Right cardiac atrium (tissue), 5 donors: ENCODE measurements at regions not wholly inside any gene's neighbourhood (a gene's known extent, or its start where the extent isn't known, plus 50 kb on each side); places are given as distances from the start of the nearest gene placed in this dataset.
"Not testable (repeated sequence)": the region's sequence is repeated elsewhere in the genome, so short reads cannot be mapped to it uniquely, and the experiment has no call there.

Experiments used
- ATAC-seq, 2 donors: fragments of 200-7000 bp; cut with Tn5 transposase; one replicate each; pipeline versions ENCODE4 v1.8.0 to v1.9.1; 2020; ENCODE audit warnings: moderate library complexity in 2 of 2, mild to moderate bottlenecking in 1 of 2
- DNase-seq, 3 donors: peaks; one replicate each; pipeline ENCODE4 v3.0.0-alpha.2; 2020
- H3K27ac ChIP-seq: one replicate; pipeline ENCODE4 v1.5.1; 2013; ENCODE audit warnings: mild to moderate bottlenecking, low read length, control low read depth, moderate library complexity
- H3K27me3 ChIP-seq: one replicate; pipeline ENCODE4 v1.6.1; 2013; ENCODE audit not compliant: control insufficient read depth, insufficient read depth
- H3K4me1 ChIP-seq: one replicate; pipeline ENCODE4 v1.6.1; 2013; ENCODE audit warnings: low read length; ENCODE audit not compliant: control insufficient read depth, insufficient read depth
- H3K4me3 ChIP-seq: one replicate; pipeline ENCODE4 v1.5.1; 2013; ENCODE audit warnings: low read length, control low read depth
- H3K9me3 ChIP-seq: one replicate; pipeline ENCODE4 v1.6.1; 2013; ENCODE audit warnings: low read length; ENCODE audit not compliant: control insufficient read depth
- WGBS: extraction: QIAGEN DNeasy Blood & Tissue Kit; methylation state at CpG from one replicate; pipeline ENCODE4 v1.1.7; 2013; 5-methylcytosine and 5-hydroxymethylcytosine counted together
- intact Hi-C, 4 donors: fragments of 100-400 bp; cut with DNase I; formaldehyde crosslinking; loops; one replicate each; pipeline versions ENCODE4 v1.11.0 to v1.14.0; 2022 to 2023
- donor health status: healthy with polysubstance abuse.
- donor health status: DM: no; HTN: yes; CAD: no.
- donor health status: DM: no; HTN: no; CAD: no.
- donor health status: DM: no; HTN: yes; CAD: no; lungs with severe emphysema.
- donor health status: DM: yes; HTN: yes; CAD: no.

GRCh38 chr21:17214801-17215200 is 298.0 kb upstream of the CXADR start:
- no peaks in the 10 kb centered on the region for H3K27me3 ChIP-seq
- DNase-seq: no peak
- no peak for ATAC-seq
- H3K27ac ChIP-seq: no peak overlapping the region
- no peaks in the 10 kb centered on the region for H3K9me3 ChIP-seq
- H3K4me1 ChIP-seq: no peaks in the 10 kb centered on the region
- intact Hi-C loops: no loop called here
- no peak overlapping the region for H3K4me3 ChIP-seq
- 68% methylated on average over 3 of the region's 3 CpGs for WGBS

GRCh38 chr21:17219050-17219449 is 293.8 kb upstream of the CXADR start:
- H3K9me3 ChIP-seq, H3K27ac ChIP-seq, DNase-seq, H3K4me3 ChIP-seq, intact Hi-C loops, ATAC-seq, H3K4me1 ChIP-seq, H3K27me3 ChIP-seq: not testable (repeated sequence)
- 88% methylated on average over 1 of the region's 1 CpG for whole genome bisulfite sequencing

- no peaks in the 10 kb centered on the region for H3K4me1 ChIP-seq
- H3K9me3 ChIP-seq: no peaks in the 10 kb centered on the region
- no peak for ATAC-seq
- intact Hi-C loops: no loop called here
- WGBS: 93% methylated on average over 2 of the region's 2 CpGs
- H3K4me3 ChIP-seq: no peak overlapping the region
- no peak overlapping the region for H3K27ac ChIP-seq
- no peak for DNase-seq
- no peaks in the 10 kb centered on the region for H3K27me3 ChIP-seq
Measured at GRCh38 chr21:17231124-17231523, 281.7 kb upstream of the CXADR start.

- Histone ChIP-seq H3K27ac (no peak overlapping the region), H3K9me3 (no peaks in the 10 kb centered on the region), H3K27me3 (no peaks in the 10 kb centered on the region), H3K4me1 (no peaks in the 10 kb centered on the region), H3K4me3 (no peak overlapping the region)
- WGBS: 53% methylated on average over 3 of the region's 3 CpGs
- intact Hi-C loops: no loop called here
- peak; percentile 79 to 90 for ATAC-seq
- DNase-seq: no peak
Measured at GRCh38 chr21:17231771-17232170, 281.1 kb upstream of the CXADR start.

- intact Hi-C loops: no loop called here
- ATAC-seq (no peak), DNase-seq (no peak)
- Histone ChIP-seq H3K4me1 (no peaks in the 10 kb centered on the region), H3K4me3 (no peak overlapping the region), H3K27ac (no peak overlapping the region), H3K9me3 (no peaks in the 10 kb centered on the region), H3K27me3 (no peaks in the 10 kb centered on the region)
Measured at GRCh38 chr21:17238468-17238867, 274.4 kb upstream of the CXADR start.

GRCh38 chr21:17250778-17251241 is 262.0 kb upstream of the CXADR start:
- H3K27ac ChIP-seq: no peak overlapping the region
- ATAC-seq (no peak), DNase-seq (no peak)
- intact Hi-C loops: no loop called here
- no peaks in the 10 kb centered on the region for H3K4me1 ChIP-seq
- no peaks in the 10 kb centered on the region for H3K27me3 ChIP-seq
- WGBS: 25% methylated on average over 2 of the region's 2 CpGs
- no peak overlapping the region for H3K4me3 ChIP-seq
- no peaks in the 10 kb centered on the region for H3K9me3 ChIP-seq

- Histone ChIP-seq H3K4me3 (no peak overlapping the region), H3K27me3 (no peaks in the 10 kb centered on the region), H3K9me3 (no peaks in the 10 kb centered on the region), H3K4me1 (no peaks in the 10 kb centered on the region), H3K27ac (no peak overlapping the region)
- 92% methylated on average over 1 of the region's 1 CpG for WGBS
- intact Hi-C loops: no loop called here
- DNase-seq (no peak), ATAC-seq (no peak)
Measured at GRCh38 chr21:17257784-17258183, 255.1 kb upstream of the CXADR start.

GRCh38 chr21:17264182-17264581 is 248.7 kb upstream of the CXADR start:
- no peaks in the 10 kb centered on the region for H3K27me3 ChIP-seq
- intact Hi-C loops: no loop called here
- ATAC-seq: no peak

GRCh38 chr21:17269760-17270159 is 243.1 kb upstream of the CXADR start:
- Histone ChIP-seq H3K27me3 (no peaks in the 10 kb centered on the region), H3K4me3 (no peak overlapping the region), H3K9me3 (no peaks in the 10 kb centered on the region), H3K4me1 (no peaks in the 10 kb centered on the region), H3K27ac (no peak overlapping the region)
- 35% methylated on average over 3 of the region's 3 CpGs for WGBS
- intact Hi-C loops: no loop called here
- DNase-seq (no peak), ATAC-seq (peak in 1 of 2 donors; percentile 37)

More at GRCh38 chr21:17264182-17264581, 248.7 kb upstream of the CXADR start:
- 71% methylated on average over 2 of the region's 2 CpGs for WGBS
- no peaks in the 10 kb centered on the region for H3K4me1 ChIP-seq
- no peak overlapping the region for H3K4me3 ChIP-seq
- H3K9me3 ChIP-seq: no peaks in the 10 kb centered on the region
- no peak overlapping the region for H3K27ac ChIP-seq
- DNase-seq: no peak

GRCh38 chr21:17270229-17270628 is 242.6 kb upstream of the CXADR start:
- ATAC-seq: peak; percentile 94 to 95
- WGBS: 0% methylated on average over 1 of the region's 1 CpG
- DNase-seq: peak in 2 of 3 donors; percentile 46 to 77
- H3K9me3 ChIP-seq: no peaks in the 10 kb centered on the region
- H3K4me1 ChIP-seq: no peaks in the 10 kb centered on the region
- H3K4me3 ChIP-seq: no peak overlapping the region
- no peak overlapping the region for H3K27ac ChIP-seq
- H3K27me3 ChIP-seq: no peaks in the 10 kb centered on the region
- intact Hi-C loops: no loop called here

GRCh38 chr21:17279663-17280062 is 233.2 kb upstream of the CXADR start:
- intact Hi-C loops: no loop called here
- Histone ChIP-seq H3K4me1 (no peaks in the 10 kb centered on the region), H3K27ac (no peak overlapping the region), H3K9me3 (no peaks in the 10 kb centered on the region), H3K27me3 (no peaks in the 10 kb centered on the region), H3K4me3 (no peak overlapping the region)
- ATAC-seq: no peak
- whole genome bisulfite sequencing: 78% methylated on average over 3 of the region's 3 CpGs
- DNase-seq: no peak

GRCh38 chr21:17293016-17293562 is 219.8 kb upstream of the CXADR start:
- H3K9me3 ChIP-seq, DNase-seq, H3K27ac ChIP-seq, ATAC-seq, intact Hi-C loops, H3K27me3 ChIP-seq, H3K4me1 ChIP-seq, H3K4me3 ChIP-seq: not testable (repeated sequence)
- 72% methylated on average over 11 of the region's 11 CpGs for WGBS
